H1 (cell line): ENCODE measurements at regions not wholly inside any gene's neighbourhood (a gene's known extent, or its start where the extent isn't known, plus 50 kb on each side); places are given as distances from the start of the nearest gene placed in this dataset.

Experiments used
- CREB1 ChIP-seq: IDR thresholded peaks from 2 replicates; pipeline ENCODE4 v1.6.1; 2012; ENCODE audit warnings: inconsistent platforms
- CTCF ChIP-seq, 3 experiments: IDR thresholded peaks; 1 replicate in 2 of 3; 2 replicates in 1 of 3; pipeline versions ENCODE4 v1.5.1 to v1.6.1; 2011; ENCODE audit warnings: low read length in 3 of 3, mild to moderate bottlenecking in 3 of 3, inconsistent platforms in 2 of 3, low read depth in 1 of 3, moderate library complexity in 1 of 3; ENCODE audit not compliant: insufficient read depth in 1 of 3; ENCODE audit errors: control extremely low read depth in 1 of 3
- EZH2 ChIP-seq: fragments of 200-600 bp; sonication (generic); IDR thresholded peaks from 2 replicates; pipeline ENCODE4 v1.7.1; 2012; ENCODE audit warnings: low read depth, mild to moderate bottlenecking, moderate library complexity, low read length, inconsistent platforms; ENCODE audit not compliant: severe bottlenecking
- KDM5A ChIP-seq: fragments of 200-600 bp; IDR thresholded peaks from 2 replicates; pipeline ENCODE4 v1.7.1; 2012; ENCODE audit warnings: mild to moderate bottlenecking, low read length, inconsistent platforms, mixed read lengths
- POLR2AphosphoS5 ChIP-seq: IDR thresholded peaks from 2 replicates; pipeline ENCODE4 v1.6.1; 2011; ENCODE audit warnings: low read depth, low read length
- RAD21 ChIP-seq, 2 experiments: IDR thresholded peaks in 1 of 2; conservative IDR thresholded peaks in 1 of 2; 2 replicates each; pipeline ENCODE4 v1.6.1; 2011; ENCODE audit warnings: low read depth in 2 of 2, low read length in 2 of 2, improper control_type of control experiment in 1 of 2, inconsistent platforms in 1 of 2, mild to moderate bottlenecking in 1 of 2, moderate library complexity in 1 of 2
- RFX5 ChIP-seq: IDR thresholded peaks from 2 replicates; pipeline ENCODE4 v1.6.1; 2011; ENCODE audit warnings: low read depth, low read length, improper control_type of control experiment, borderline replicate concordance
- SAP30 ChIP-seq: fragments of 300-600 bp; sonication (generic); IDR thresholded peaks from 2 replicates; pipeline ENCODE4 v1.7.1; 2012; ENCODE audit warnings: low read length, moderate library complexity, mild to moderate bottlenecking, inconsistent platforms; ENCODE audit not compliant: insufficient read depth, insufficient replicate concordance
- SP2 ChIP-seq: IDR thresholded peaks from 2 replicates; pipeline ENCODE4 v1.6.1; 2012; ENCODE audit warnings: mild to moderate bottlenecking, low read length, inconsistent platforms
- SRF ChIP-seq: IDR thresholded peaks from 2 replicates; pipeline ENCODE4 v1.6.1; 2011; ENCODE audit warnings: mild to moderate bottlenecking, low read depth, low read length, moderate library complexity
- TAF1 ChIP-seq: IDR thresholded peaks from 2 replicates; pipeline ENCODE4 v1.6.1; 2011; ENCODE audit warnings: mild to moderate bottlenecking, low read depth, low read length
- TEAD4 ChIP-seq: IDR thresholded peaks from 2 replicates; pipeline ENCODE4 v1.6.1; 2012; ENCODE audit warnings: low read depth, low read length, inconsistent platforms, mixed read lengths
- ZNF274 ChIP-seq: IDR thresholded peaks from 2 replicates; pipeline ENCODE4 v1.7.0; 2012; ENCODE audit warnings: low read length, borderline replicate concordance; ENCODE audit errors: extremely low read depth

- TF ChIP-seq CTCF (IDR thresholded peaks at IDR 0.05; ENCODE audit: control extremely low read depth in 1 of 3, insufficient read depth in 1 of 3, low read depth in 1 of 3, low read length in 3 of 3) (no peak), SRF (no peak), RFX5 (no peak), KDM5A (no peak), SP2 (no peak), EZH2 (no peak), ZNF274 (no peak), SAP30 (no peak), POLR2AphosphoS5 (no peak), RAD21 (IDR thresholded peaks at IDR 0.05 in 1 of 2, conservative IDR thresholded peaks at IDR 0.05 in 1 of 2; ENCODE audit: low read depth in 2 of 2, low read length in 2 of 2) (no peak), TAF1 (no peak), TEAD4 (no peak), CREB1 (no peak)
Measured at GRCh38 chr10:71058308-71058707, 154.1 kb upstream of the UNC5B start.
